Sigmoid colon (tissue), 6 donors: ENCODE measurements at regions not wholly inside any gene's neighbourhood (a gene's known extent, or its start where the extent isn't known, plus 50 kb on each side); places are given as distances from the start of the nearest gene placed in this dataset.

Experiments
- DNase-seq: peaks from one replicate; pipeline ENCODE4 v3.0.0-alpha.2; 2019
- H3K27ac ChIP-seq, 4 donors: fragments of 200-600 bp; sonication (generic); one replicate each; pipeline ENCODE4 v1.5.1; 2016 to 2019; ENCODE audit warnings: mild to moderate bottlenecking in 1 of 4
- H3K27me3 ChIP-seq, 3 donors: fragments of 200-600 bp; sonication (generic); one replicate each; pipeline ENCODE4 v1.5.1; 2019; ENCODE audit warnings: mild to moderate bottlenecking in 1 of 3
- H3K36me3 ChIP-seq, 4 donors: fragments of 200-600 bp; sonication (generic); one replicate each; pipeline ENCODE4 v1.5.1; 2016 to 2019
- H3K4me1 ChIP-seq, 4 donors: fragments of 200-600 bp; sonication (generic); one replicate each; pipeline ENCODE4 v1.5.1; 2017 to 2019
- H3K4me3 ChIP-seq, 4 donors: fragments of 200-600 bp; sonication (generic); one replicate each; pipeline ENCODE4 v1.5.1; 2017 to 2019; ENCODE audit warnings: mild to moderate bottlenecking in 2 of 4, moderate library complexity in 1 of 4
- H3K9me3 ChIP-seq, 4 donors: fragments of 200-600 bp in 3 of 4; sonication (generic) in 3 of 4; one replicate each; pipeline versions ENCODE4 v1.5.1 to v1.6.1; 2013 to 2019
- EP300 ChIP-seq, 4 donors: sonication (generic); formaldehyde crosslinking; IDR thresholded peaks; one replicate each; pipeline ENCODE4 v1.6.1; 2017; ENCODE audit warnings: antibody characterized with exemption in 4 of 4
- POLR2A ChIP-seq, 2 donors: fragments of 450-650 bp; IDR thresholded peaks; one replicate each; pipeline ENCODE4 v1.6.1; 2016; ENCODE audit warnings: antibody characterized with exemption in 2 of 2, mild to moderate bottlenecking in 2 of 2, moderate library complexity in 2 of 2
- POLR2AphosphoS5 ChIP-seq, 4 donors: sonication (generic); formaldehyde crosslinking; IDR thresholded peaks; one replicate each; pipeline ENCODE4 v1.6.1; 2017; ENCODE audit warnings: antibody characterized with exemption in 4 of 4
- WGBS, 2 donors: extraction: QIAGEN DNeasy Blood & Tissue Kit; methylation state at CpG; one replicate each; pipeline ENCODE4 v1.1.7; 2013; 5-methylcytosine and 5-hydroxymethylcytosine counted together
- intact Hi-C: fragments of 100-400 bp; cut with DNase I; formaldehyde crosslinking; loops from one replicate; pipeline ENCODE4 v1.15.1; 2023
- TF ChIP-seq, protein P1 (sequence below), 4 experiments: fragments of 450-650 bp in 3 of 4; fragments of 200-600 bp in 1 of 4; IDR thresholded peaks; one replicate each; pipeline ENCODE4 v1.5.1; 2016 to 2019; ENCODE audit warnings: antibody characterized with exemption in 4 of 4, mild to moderate bottlenecking in 3 of 4, moderate library complexity in 2 of 4
- donor health status: healthy with polysubstance abuse.
- donor health status: healthy.

- no peaks in the 10 kb centered on the region for H3K27me3 ChIP-seq
- no peak overlapping the region for H3K4me3 ChIP-seq
- H3K9me3 ChIP-seq = peaks cover 0 to 2% (median 0%) of the 10 kb centered on the region in 4 donors
- intact Hi-C loops = no loop called here
- 94 to 95% methylated on average over 3 of the region's 3 CpGs for WGBS, 2 donors
- no peak for DNase-seq
- H3K4me1 ChIP-seq = peaks cover 0 to 36% (median 23%) of the 10 kb centered on the region in 4 donors
- H3K27ac ChIP-seq = no peak overlapping the region
- TF ChIP-seq POLR2A (IDR thresholded peaks at IDR 0.05) (no peak), POLR2AphosphoS5 (IDR thresholded peaks at IDR 0.05) (no peak), EP300 (IDR thresholded peaks at IDR 0.05) (no peak)
- TF ChIP-seq, protein P1, sequence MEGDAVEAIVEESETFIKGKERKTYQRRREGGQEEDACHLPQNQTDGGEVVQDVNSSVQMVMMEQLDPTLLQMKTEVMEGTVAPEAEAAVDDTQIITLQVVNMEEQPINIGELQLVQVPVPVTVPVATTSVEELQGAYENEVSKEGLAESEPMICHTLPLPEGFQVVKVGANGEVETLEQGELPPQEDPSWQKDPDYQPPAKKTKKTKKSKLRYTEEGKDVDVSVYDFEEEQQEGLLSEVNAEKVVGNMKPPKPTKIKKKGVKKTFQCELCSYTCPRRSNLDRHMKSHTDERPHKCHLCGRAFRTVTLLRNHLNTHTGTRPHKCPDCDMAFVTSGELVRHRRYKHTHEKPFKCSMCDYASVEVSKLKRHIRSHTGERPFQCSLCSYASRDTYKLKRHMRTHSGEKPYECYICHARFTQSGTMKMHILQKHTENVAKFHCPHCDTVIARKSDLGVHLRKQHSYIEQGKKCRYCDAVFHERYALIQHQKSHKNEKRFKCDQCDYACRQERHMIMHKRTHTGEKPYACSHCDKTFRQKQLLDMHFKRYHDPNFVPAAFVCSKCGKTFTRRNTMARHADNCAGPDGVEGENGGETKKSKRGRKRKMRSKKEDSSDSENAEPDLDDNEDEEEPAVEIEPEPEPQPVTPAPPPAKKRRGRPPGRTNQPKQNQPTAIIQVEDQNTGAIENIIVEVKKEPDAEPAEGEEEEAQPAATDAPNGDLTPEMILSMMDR (IDR thresholded peaks at IDR 0.05) = no peak
- H3K36me3 ChIP-seq = no peaks in the 10 kb centered on the region
Measured at GRCh38 chr9:87075537-87075936, 128.2 kb upstream of the GAS1 start.

DNA sequence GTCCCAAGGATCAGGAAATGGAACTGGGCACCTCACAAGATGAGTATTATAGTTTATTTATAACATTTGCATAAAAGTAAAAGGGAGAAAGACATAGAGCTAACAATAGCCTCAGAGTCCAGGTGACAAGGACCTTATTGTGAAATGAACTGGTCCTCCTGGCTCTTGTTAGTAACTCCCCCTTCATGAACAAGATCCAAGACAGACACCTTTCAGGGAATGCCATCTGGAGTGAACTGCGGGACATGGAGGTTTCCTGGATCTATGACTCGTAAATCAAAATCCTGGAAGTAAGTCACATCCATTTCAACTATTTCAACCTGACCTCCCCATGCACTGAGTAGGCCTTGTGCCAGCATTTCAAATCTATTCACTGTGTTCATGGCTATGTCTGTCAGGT, 129.5 kb upstream of the GAS1 start:
- WGBS, 2 donors = 88 to 91% methylated on average over 2 of the region's 2 CpGs

GRCh38 chr9:87077986-87078385, 130.7 kb upstream of the GAS1 start:
- H3K27me3 ChIP-seq = no peaks in the 10 kb centered on the region
- no peaks in the 10 kb centered on the region for H3K36me3 ChIP-seq
- intact Hi-C loops = no loop called here
- H3K27ac ChIP-seq = peak overlapping the region in 1 of 4 donors; percentile 1
- H3K9me3 ChIP-seq = peaks cover 0 to 2% (median 0%) of the 10 kb centered on the region in 4 donors
- TF ChIP-seq, protein P1 (IDR thresholded peaks at IDR 0.05) = no peak
- TF ChIP-seq EP300 (IDR thresholded peaks at IDR 0.05) (no peak), POLR2AphosphoS5 (IDR thresholded peaks at IDR 0.05) (no peak), POLR2A (IDR thresholded peaks at IDR 0.05) (no peak)
- H3K4me3 ChIP-seq = no peak overlapping the region
- peaks cover 0 to 48% (median 32%) of the 10 kb centered on the region in 4 donors for H3K4me1 ChIP-seq
- WGBS, 2 donors = 83 to 90% methylated on average over 3 of the region's 3 CpGs
- no peak for DNase-seq

More for the DNA sequence above, 129.5 kb upstream of the GAS1 start:
- no peak for DNase-seq
- Histone ChIP-seq H3K9me3 (peaks cover 0 to 2% (median 0%) of the 10 kb centered on the region in 4 donors), H3K4me1 (peaks cover 0 to 48% (median 35%) of the 10 kb centered on the region in 4 donors), H3K4me3 (no peak overlapping the region), H3K36me3 (no peaks in the 10 kb centered on the region), H3K27ac (peak overlapping the region in 1 of 4 donors; percentile 33), H3K27me3 (no peaks in the 10 kb centered on the region)
- intact Hi-C loops = no loop called here
- TF ChIP-seq, protein P1 (IDR thresholded peaks at IDR 0.05) = no peak
- TF ChIP-seq POLR2A (IDR thresholded peaks at IDR 0.05) (no peak), POLR2AphosphoS5 (IDR thresholded peaks at IDR 0.05) (no peak), EP300 (IDR thresholded peaks at IDR 0.05) (no peak)

GRCh38 chr9:87080512-87081264, 133.4 kb upstream of the GAS1 start:
- Histone ChIP-seq H3K9me3 (peaks cover 0 to 2% (median 0%) of the 10 kb centered on the region in 4 donors), H3K27me3 (no peaks in the 10 kb centered on the region), H3K4me3 (no peak overlapping the region), H3K36me3 (no peaks in the 10 kb centered on the region), H3K4me1 (peaks cover 0 to 31% (median 20%) of the 10 kb centered on the region in 4 donors), H3K27ac (peak overlapping the region in 3 of 4 donors; percentile 65 to 76 (median 69))
- TF ChIP-seq EP300 (IDR thresholded peaks at IDR 0.05) = peak in 1 of 4 donors; percentile 14
- peak; percentile 25 to 62 (median 50) for TF ChIP-seq POLR2AphosphoS5 (IDR thresholded peaks at IDR 0.05)
- TF ChIP-seq, protein P1 (IDR thresholded peaks at IDR 0.05) = no peak
- no peak for TF ChIP-seq POLR2A (IDR thresholded peaks at IDR 0.05)
- intact Hi-C loops = no loop called here
- no peak for DNase-seq
- 66 to 67% methylated on average over 7 of the region's 7 CpGs for WGBS, 2 donors
